GM18505 (cell line): ENCODE measurements at regions not wholly inside any gene's neighbourhood (a gene's known extent, or its start where the extent isn't known, plus 50 kb on each side); places are given as distances from the start of the nearest gene placed in this dataset.
"Not testable (repeated sequence)": the region's sequence is repeated elsewhere in the genome, so short reads cannot be mapped to it uniquely, and the experiment has no call there.

Source experiments
- ATAC-seq: cut with Tn5 transposase; IDR thresholded peaks from one replicate; pipeline ENCODE4 v1.9.1; 2021; ENCODE audit not compliant: unreplicated experiment
- POLR2A ChIP-seq: IDR thresholded peaks from 4 replicates; pipeline ENCODE4 v1.6.1; 2011; ENCODE audit warnings: borderline replicate concordance; ENCODE audit not compliant: insufficient read depth, insufficient read length; ENCODE audit errors: extremely low read depth

DNA sequence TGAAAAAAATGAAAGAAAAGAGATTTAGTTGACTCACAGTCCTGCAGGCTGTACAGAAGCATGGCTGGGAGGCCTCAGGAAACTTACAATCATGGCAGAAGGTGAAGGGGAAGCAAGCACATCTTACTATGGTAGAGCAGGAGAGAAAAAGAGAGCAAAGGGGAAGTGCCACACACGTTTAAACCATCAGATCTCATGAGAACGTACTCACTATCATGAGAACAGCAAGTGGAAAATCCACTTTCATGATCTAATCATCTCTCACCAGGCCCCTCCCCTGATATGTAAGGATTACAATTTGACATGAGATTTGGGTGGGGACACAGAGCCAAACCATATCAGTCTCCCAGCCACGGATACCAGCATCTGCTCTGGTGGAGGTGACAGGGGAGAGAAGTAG, 50.8 kb upstream of the CPOX start:
- no peak for TF ChIP-seq POLR2A
- no peak for ATAC-seq

DNA sequence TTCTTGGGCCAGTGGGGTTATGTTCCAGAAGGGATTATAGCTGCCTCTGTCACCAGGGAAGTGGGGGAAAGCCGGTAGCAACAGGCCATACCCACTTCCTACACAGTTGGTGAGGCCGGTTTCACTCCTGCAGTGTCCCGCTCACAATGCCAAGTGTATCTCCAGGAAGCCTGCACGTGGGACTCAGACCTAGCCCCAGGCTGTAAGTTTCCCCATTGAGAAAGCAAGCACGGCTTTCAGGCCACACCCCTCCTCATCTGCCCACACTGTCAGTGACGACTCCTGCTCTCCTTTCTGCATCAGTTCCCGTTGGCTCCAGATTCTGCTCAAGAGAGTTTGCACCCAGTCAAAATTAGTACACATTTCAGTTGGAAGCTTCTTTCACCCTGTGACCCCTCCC, 51.6 kb upstream of the CPOX start:
- no peak for TF ChIP-seq POLR2A
- ATAC-seq, result no peak

DNA sequence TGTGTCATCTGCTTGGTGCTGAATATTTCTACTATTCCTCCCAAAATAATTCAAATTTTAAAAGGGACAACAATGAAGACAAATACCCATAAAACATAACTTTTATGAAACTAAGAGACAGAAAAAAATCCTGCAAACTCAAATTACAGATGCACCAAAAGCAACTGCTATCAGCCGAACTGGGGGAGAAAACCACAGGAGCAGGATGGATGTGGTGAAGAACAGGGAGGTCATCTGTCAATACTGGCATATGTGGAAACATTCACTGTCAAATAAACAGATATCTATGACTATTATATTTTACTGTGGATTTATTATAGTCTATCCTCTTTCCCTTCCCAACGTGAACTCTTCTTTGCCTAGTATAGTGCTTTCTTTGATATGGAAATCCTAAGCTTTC, 53.3 kb upstream of the CPOX start:
- no peak for ATAC-seq
- no peak for TF ChIP-seq POLR2A

DNA sequence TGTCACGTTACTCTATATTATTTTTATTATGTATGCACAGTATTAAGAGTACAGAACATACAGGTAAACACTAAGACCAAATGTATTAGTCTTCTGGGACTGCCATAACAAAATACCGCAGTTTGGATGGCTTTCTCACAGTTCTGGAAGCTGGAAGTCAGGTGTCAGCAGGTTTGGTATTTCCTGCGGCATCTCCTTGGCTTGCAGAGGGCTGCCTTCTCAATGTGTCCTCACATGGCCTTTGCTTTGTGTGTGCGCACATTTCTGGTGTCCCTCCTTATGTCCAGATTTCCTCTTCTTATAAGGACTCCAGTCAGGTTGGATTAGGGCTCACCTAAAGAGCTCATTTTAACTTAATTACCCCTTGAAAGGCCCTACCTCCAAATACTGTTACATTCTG, 53.8 kb upstream of the CPOX start:
- no peak for TF ChIP-seq POLR2A
- no peak for ATAC-seq

DNA sequence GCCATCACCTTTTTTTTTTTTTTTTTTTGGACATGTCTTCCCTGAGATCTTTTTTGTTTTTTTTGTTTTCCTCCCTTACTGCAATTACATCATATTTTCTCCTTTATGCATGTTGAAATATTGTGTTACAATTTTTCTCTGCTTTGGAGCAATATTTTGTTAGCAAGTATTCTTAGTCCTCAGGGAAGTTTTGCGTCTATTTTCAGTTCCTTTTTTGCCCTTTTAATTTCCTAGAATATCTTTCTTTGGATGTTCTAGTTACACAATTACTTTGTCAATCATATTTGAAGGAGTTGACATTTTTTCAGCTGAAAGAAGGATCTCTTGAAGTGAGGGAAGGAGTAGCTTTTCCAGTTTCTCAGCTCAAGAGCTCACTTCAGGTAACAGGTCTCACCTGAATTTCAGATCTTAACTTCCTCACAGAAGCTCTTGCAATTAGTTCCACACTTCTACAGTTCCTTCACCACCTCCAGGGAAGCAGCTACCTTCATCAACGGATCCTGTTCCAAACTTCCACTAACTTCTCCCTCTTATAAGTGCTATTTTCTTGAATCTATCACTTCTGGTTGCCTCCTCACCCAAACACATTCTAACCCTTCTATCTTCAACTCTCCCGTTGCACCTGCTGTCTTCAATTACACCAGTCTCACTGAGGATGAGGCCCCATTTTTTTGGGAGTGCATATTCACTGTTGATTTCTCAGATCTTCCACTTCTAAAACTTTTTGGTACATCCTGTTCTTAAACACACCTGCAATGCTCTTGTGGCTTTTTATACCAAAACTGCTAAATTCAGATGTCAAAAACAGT, 57.8 kb upstream of the CPOX start:
- TF ChIP-seq POLR2A, result no peak
- no peak for ATAC-seq

DNA sequence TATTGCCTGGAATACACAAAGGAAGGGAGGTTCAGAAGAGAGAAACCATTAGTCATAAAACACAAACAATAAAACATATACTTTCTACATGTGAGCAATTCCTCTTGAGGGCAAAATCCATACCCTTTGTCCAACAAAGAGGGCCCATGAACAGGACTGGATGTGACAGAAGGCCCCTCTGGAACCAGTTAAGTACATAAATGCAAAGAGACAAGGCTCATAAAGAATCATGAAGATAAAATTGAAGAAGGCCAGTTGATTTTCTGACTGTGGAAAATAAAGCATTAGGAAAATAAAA, 58.3 kb upstream of the CPOX start:
- no peak for TF ChIP-seq POLR2A
- no peak for ATAC-seq

DNA sequence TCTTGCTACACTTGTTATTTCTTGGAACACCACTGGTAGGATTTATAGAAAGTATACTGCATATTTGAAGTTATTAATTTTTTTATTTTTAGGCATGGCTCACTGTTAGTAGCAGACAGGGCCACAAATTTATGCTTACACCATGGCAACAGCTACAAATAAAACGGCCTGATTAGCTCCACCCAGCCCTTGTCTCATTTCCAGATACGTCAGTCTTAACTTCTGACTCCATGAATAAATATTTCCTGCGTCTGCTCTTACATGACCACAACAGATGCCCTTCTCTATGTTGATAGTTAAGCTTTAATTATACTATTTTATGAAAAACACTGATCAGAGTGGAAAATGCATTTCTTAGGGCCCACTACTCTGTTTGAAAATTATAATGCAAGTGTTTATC, 62.3 kb upstream of the CPOX start:
- ATAC-seq, result no peak
- TF ChIP-seq POLR2A, result no peak

DNA sequence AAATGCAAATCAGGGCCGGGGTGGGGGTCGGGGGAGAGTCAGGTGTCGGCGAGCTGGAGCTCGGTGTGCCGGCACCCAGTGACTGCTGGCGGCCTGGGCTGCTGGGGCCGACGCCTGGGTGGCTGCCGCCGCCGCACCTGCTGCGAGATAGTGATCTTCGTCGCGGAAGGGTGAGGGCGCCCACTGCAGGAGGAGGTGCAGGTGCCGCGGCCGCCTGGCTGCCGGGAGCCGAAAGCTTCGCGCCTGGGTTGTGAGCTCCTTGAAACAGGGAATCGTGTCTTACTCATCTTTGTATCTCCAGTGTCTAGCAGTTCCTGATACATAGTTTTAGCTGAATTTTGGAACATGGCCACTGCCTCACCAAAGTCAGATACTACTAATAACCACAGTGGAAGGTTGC, 64.0 kb upstream of the CPOX start:
- TF ChIP-seq POLR2A, result no peak
- ATAC-seq, result peak; percentile 98

DNA sequence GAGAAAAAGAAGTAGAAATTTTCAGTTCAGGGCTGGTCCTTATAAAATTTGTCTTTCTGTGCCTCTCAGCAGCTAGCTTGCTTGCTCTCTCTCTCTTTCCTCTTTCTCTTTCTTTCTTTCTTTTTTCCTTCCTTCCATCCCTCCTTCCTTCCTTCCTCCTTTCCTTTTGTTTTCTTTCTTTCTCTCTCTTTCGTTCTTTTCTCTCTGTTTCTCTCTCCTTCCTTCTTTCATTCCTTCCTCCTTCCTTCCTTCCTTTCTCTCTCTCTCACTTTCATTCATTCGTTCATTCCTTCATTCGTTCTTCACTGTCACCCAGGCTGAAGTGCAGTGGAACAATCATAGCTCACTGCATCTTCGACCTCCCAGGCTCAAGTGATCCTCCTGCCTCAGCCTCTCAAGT, 69.3 kb upstream of the CPOX start:
- ATAC-seq, result no peak

DNA sequence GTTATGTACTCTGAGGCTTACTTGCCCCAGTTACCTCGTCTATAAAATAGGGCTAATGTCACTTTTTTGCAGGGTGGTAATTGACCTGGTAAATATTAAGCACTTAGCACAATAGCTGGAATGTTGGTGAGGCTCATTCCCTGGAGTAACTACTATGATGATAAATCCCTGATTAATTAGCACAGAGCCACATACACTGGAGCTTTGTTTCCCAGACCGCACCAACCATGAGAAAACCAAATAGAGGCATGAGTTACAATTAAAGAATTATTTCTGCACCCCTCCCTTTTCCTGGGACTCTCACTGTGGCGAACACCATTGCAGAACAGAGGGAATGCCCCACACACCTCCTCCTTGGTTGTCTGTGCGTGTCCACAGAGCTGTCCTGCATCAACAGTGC, 76.6 kb upstream of the CPOX start:
- no peak for ATAC-seq
- TF ChIP-seq POLR2A, result no peak

More for the DNA sequence above, 69.3 kb upstream of the CPOX start:
- TF ChIP-seq POLR2A, result no peak

DNA sequence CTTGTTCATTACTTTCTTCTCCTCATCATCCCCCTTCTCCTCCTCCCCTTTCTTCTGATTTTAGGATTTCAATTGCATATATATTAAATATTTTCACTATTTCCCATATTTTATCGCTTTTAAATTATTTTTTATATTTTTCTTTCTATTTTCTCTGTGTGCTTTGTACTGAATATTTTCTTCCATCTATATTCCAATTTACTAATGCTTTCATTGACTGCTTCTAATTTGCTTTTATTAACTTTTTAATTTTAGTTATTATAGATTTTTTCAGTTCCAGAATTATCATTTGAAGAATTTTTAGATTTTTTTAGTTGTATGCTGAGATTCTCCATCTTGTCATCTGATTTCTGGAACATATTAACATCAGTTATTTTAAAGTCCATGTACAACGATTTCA, 83.2 kb upstream of the ST3GAL6 start:
- no peak for TF ChIP-seq POLR2A

DNA sequence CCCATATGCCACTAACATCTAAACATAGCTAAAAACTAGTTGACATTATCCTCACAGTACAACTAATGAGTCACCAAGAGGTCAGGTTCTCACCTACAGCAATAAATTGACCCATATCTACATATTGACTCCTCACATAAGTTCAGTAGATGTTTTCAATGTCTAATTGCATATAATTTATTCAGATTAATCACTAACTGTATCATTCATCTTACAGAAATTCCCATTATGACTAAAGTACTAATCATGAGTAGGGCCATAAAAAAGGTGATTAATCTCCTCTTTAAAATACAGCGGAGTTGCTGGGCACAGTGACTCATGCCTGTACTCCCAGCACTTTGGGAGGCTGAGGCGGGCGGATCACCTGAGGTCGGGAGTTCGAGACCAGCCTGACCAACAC, 82.4 kb upstream of the ST3GAL6 start:
- ATAC-seq, result no peak
- no peak for TF ChIP-seq POLR2A

More for the DNA sequence above, 83.2 kb upstream of the ST3GAL6 start:
- ATAC-seq, result no peak

DNA sequence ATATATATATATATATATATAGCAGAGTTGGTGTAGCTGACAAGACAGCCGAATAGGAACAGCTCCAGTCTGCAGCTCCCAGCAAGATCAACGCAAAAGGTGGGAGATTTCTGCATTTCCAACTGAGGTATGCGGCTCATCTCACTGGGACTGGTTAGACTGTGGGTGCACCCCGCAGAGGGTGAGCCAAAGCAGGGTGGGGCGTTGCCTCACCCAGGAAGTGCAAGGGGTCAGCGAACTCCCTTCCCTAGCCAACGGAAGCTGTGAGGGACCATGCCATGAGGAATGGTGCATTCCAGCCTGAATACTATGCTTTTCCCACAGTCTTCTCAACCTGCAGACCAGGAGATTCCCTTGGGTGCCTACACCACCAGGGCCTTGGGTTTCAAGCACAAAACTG, 81.7 kb upstream of the ST3GAL6 start:
- no peak for ATAC-seq
- TF ChIP-seq POLR2A, result no peak

DNA sequence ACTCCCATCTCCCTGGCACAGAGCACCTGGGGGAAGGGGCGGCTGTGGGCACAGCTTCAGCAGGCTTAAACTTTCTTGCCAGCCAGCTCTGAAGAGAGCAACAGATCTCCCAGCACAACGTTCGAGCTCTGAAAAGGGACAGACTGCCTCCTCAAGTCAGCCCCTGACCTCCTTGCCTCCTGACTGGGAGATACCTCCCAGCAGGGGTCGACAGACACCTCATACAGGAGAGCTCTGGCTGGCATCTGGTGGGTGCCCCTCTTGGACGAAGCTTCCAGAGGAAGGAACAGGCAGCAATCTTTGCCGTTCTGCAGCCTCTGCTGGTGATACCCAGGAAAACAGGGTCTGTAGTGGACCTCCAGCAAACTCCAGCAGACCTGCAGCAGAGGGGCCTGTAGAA, 80.7 kb upstream of the ST3GAL6 start:
- ATAC-seq, result not testable (repeated sequence)

DNA sequence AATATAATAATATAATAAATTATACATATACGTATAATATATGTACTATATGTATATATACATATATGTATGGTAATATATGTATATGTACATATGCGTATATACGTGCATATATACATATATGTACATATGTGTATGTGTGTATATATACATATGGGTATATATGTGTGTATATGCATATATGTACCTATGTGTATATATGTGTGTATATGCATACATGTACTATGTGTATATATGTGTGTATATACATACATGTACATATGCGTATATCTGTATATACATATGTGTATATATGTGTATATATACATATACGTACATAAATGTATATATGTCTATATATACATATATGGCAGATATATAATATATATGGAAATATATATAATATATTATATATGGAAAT, 74.8 kb upstream of the ST3GAL6 start:
- TF ChIP-seq POLR2A, result no peak
- no peak for ATAC-seq
